ENCODE measurements at regions not wholly inside any gene's neighbourhood (a gene's known extent, or its start where the extent isn't known, plus 50 kb on each side); places are given as distances from the start of the nearest gene placed in this dataset.

DNA sequence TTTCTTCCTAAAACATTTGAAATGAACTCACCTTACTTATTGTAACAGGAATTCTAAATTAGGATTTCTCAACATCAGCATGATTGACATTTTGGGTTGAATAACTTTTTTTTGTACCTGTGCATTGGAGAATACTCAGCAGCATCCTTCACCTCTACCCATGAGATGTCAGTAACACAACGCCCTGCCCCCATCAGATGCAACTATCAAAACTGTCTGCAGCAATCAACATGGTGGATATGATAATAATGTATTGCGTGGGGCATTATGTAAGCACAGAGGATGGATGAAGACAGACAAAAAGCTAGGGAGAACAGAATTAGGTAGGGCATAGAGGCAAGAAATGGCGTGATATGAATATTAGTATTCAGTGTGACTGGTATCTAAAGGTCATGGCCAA lies 94.1 kb downstream of the PLK2 start:
- DNase-seq (ENCODE audit: low spot score in 2 of 2), result no peak
- Histone ChIP-seq H3K9me3 (no peaks in the 10 kb centered on the region), H3K36me3 (no peaks in the 10 kb centered on the region), H3K4me3 (no peak overlapping the region), H3K27me3 (no peaks in the 10 kb centered on the region), H3K27ac (no peak overlapping the region), H3K4me1 (no peaks in the 10 kb centered on the region)
- intact Hi-C loops (cut with DNase I; ENCODE audit: low total_unique reads), result no loop called here
- TF ChIP-seq POLR2A (IDR thresholded peaks at IDR 0.05) (no peak), POLR2AphosphoS5 (IDR thresholded peaks at IDR 0.05) (no peak)
- TF ChIP-seq, protein P1, sequence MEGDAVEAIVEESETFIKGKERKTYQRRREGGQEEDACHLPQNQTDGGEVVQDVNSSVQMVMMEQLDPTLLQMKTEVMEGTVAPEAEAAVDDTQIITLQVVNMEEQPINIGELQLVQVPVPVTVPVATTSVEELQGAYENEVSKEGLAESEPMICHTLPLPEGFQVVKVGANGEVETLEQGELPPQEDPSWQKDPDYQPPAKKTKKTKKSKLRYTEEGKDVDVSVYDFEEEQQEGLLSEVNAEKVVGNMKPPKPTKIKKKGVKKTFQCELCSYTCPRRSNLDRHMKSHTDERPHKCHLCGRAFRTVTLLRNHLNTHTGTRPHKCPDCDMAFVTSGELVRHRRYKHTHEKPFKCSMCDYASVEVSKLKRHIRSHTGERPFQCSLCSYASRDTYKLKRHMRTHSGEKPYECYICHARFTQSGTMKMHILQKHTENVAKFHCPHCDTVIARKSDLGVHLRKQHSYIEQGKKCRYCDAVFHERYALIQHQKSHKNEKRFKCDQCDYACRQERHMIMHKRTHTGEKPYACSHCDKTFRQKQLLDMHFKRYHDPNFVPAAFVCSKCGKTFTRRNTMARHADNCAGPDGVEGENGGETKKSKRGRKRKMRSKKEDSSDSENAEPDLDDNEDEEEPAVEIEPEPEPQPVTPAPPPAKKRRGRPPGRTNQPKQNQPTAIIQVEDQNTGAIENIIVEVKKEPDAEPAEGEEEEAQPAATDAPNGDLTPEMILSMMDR (IDR thresholded peaks at IDR 0.05), result no peak

DNA sequence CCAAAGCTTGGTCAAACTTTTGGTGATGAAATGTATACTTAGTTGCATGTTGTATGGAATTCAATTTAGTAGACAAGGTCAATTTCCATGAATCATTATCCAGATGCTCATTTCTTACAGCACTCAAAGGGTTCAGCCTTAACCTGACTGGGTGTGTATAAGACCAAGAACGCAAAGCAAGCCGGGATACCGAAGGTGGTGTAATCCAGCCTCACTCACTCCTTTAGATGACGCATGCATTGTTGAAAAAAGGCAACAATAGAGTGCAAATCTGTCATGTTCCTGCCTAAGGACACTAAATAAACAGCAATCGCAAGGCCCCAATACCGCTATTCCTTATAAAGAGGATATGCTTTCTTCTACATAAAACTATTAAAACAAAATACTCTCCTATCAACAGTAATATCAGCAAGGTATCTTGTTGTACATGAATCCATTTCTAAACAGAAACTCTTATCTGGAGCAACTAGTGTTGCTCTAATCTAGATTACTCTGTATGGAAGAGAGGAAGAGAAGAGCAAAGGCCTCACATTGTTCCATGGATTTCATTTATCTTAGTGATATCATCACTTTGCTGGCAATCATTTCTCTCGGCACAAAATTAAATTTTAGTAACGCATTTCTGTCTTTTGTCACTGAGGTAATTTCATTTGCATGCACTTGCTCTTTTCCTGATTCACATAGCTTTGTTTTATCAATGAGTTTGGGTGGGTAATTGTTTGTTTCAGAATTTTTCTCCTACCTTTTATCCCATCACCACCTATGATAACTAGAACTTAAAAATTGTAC lies 96.2 kb downstream of the PLK2 start:
- no peak overlapping the region for H3K4me3 ChIP-seq
- H3K4me1 ChIP-seq, result peaks cover 0 to 3% of the 10 kb centered on the region in 2 donors
- H3K27ac ChIP-seq, result no peak overlapping the region
- intact Hi-C loops (cut with DNase I; ENCODE audit: low total_unique reads), result no loop called here
- TF ChIP-seq POLR2A (IDR thresholded peaks at IDR 0.05) (no peak), POLR2AphosphoS5 (IDR thresholded peaks at IDR 0.05) (no peak)
- TF ChIP-seq, protein P1 (IDR thresholded peaks at IDR 0.05), result no peak
- no peak for DNase-seq (ENCODE audit: low spot score in 2 of 2)
- no peaks in the 10 kb centered on the region for H3K36me3 ChIP-seq
- no peaks in the 10 kb centered on the region for H3K9me3 ChIP-seq
- no peaks in the 10 kb centered on the region for H3K27me3 ChIP-seq

DNA sequence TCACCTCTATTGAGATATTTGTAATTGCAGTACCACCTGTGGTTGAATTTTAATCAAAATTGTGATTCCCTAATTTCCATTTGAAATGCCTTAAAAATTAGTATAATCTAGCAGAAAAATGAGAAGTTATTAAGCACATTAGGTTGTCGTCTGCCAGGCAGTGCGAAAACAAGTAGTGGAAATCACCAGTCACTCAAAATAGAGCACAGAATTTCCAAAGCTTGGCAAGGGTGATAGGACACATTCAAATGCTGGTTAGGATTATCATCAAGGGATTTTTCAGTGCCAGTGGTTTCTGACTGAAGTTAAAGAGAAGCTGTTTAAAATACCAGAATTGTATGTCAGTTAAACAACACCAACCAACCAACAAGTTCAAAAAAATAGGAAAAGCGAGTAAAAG lies 97.8 kb downstream of the PLK2 start:
- Histone ChIP-seq H3K27me3 (no peaks in the 10 kb centered on the region), H3K9me3 (no peaks in the 10 kb centered on the region), H3K4me3 (no peak overlapping the region), H3K36me3 (no peaks in the 10 kb centered on the region), H3K27ac (no peak overlapping the region), H3K4me1 (peaks cover 0 to 5% of the 10 kb centered on the region in 2 donors)
- intact Hi-C loops (cut with DNase I; ENCODE audit: low total_unique reads), result no loop called here
- TF ChIP-seq, protein P1 (IDR thresholded peaks at IDR 0.05), result no peak
- TF ChIP-seq POLR2A (IDR thresholded peaks at IDR 0.05) (no peak), POLR2AphosphoS5 (IDR thresholded peaks at IDR 0.05) (no peak)
- no peak for DNase-seq (ENCODE audit: low spot score in 2 of 2)

DNA sequence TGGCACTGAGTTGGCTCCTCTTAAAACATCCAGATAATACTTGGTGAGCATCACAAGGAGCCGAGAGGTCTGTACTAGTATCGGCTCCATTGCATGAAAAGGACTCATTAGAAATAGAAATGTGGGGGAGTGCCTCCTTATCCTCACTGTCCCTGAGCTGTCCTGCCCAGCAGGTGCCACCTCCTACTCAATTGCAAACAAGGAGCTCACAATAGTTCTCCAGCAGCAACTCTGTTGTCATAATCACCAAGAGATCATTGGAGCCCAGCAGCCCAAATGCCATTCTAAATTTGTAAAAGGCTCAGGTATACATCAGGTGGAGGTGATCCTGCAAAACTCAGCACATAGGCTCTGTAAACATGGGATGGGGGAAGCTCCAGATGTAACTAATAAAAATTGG lies 99.1 kb downstream of the PLK2 start:
- Histone ChIP-seq H3K4me3 (no peak overlapping the region), H3K4me1 (peaks cover 0 to 5% of the 10 kb centered on the region in 2 donors), H3K27me3 (no peaks in the 10 kb centered on the region), H3K9me3 (no peaks in the 10 kb centered on the region), H3K36me3 (no peaks in the 10 kb centered on the region), H3K27ac (no peak overlapping the region)
- TF ChIP-seq POLR2AphosphoS5 (IDR thresholded peaks at IDR 0.05) (no peak), POLR2A (IDR thresholded peaks at IDR 0.05) (no peak)
- TF ChIP-seq, protein P1 (IDR thresholded peaks at IDR 0.05), result no peak
- no peak for DNase-seq (ENCODE audit: low spot score in 2 of 2)
- intact Hi-C loops (cut with DNase I; ENCODE audit: low total_unique reads), result no loop called here

DNA sequence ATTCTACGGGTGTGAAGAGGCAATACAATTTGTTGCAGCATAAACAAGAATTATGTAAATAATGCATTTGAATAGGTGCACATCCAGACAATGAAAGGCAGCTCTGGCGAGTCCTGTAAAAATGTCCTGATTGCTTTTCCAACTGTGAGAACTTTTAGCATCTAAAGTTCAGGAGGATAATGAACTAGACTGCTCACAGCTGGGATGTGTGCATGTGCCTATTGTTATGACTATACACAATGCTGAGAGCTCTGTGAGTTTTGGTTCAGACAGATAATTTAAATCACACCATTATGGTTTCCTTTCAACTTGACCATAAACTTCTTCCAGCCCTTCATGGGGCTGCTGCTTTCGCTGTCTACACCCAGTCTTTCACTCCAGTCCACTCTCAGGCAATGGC lies 99.9 kb downstream of the PLK2 start:
- Histone ChIP-seq H3K4me1 (peaks cover 0 to 5% of the 10 kb centered on the region in 2 donors), H3K36me3 (no peaks in the 10 kb centered on the region), H3K27me3 (no peaks in the 10 kb centered on the region), H3K27ac (no peak overlapping the region), H3K9me3 (no peaks in the 10 kb centered on the region), H3K4me3 (no peak overlapping the region)
- intact Hi-C loops (cut with DNase I; ENCODE audit: low total_unique reads), result no loop called here
- TF ChIP-seq POLR2A (IDR thresholded peaks at IDR 0.05) (no peak), POLR2AphosphoS5 (IDR thresholded peaks at IDR 0.05) (no peak)
- TF ChIP-seq, protein P1 (IDR thresholded peaks at IDR 0.05), result no peak
- no peak for DNase-seq (ENCODE audit: low spot score in 2 of 2)

Data from breast epithelium (tissue), 4 donors.